GM18511 (cell line): ENCODE measurements at regions not wholly inside any gene's neighbourhood (a gene's known extent, or its start where the extent isn't known, plus 50 kb on each side); places are given as distances from the start of the nearest gene placed in this dataset.

Experiments used
- ATAC-seq: cut with Tn5 transposase; IDR thresholded peaks from one replicate; pipeline ENCODE4 v1.9.1; 2021; ENCODE audit warnings: mild to moderate bottlenecking, moderate library complexity; ENCODE audit not compliant: unreplicated experiment

- ATAC-seq: no peak
These were observed 594.0 kb upstream of the JAG1 start for GRCh38 chr20:11267762-11268335.

GRCh38 chr20:11270566-11270965, 596.8 kb upstream of the JAG1 start:
- ATAC-seq: no peak

DNA sequence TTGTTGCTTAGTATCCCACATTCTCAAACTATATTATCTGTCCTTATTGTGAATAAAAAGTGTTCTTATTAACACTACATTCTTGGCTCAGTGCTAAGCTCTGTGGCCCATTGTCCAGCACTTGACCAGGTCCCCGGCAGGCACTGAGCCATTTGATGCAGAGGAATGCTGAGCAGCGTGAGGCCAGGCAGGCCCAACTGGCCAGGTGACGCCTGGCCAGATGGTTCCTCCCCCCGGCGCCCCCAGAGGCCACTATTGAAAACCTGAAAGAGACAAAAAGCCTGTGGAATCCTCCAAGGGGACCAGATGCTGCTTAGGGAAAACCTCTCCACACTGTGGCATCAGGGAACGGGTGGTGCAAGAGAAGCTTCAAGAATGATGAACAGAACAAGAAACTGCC, 597.5 kb upstream of the JAG1 start:
- no peak for ATAC-seq

GRCh38 chr20:11271920-11272594, 598.3 kb upstream of the JAG1 start:
- no peak for ATAC-seq

DNA sequence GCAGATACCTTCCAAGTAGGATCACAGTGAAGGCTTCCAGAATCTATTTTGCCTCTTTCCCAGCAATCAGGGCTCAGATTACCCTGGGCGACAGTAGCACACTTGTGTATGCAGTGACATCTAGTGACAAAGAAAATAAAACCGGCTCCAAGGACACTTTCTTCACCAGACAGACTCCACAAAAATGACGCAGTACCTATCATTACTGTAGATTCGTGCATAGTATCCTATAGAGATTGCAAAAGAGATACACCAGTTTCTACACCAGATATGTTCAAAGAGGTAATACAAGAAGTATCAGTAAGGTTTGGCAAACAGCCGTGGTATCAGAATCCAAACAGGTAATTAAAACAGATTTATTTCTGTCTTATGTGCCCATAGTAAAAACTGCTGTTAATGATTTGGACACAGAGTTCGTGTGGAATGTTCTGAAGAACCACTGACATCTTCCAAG, 600.4 kb upstream of the JAG1 start:
- peak; percentile 82 for ATAC-seq

DNA sequence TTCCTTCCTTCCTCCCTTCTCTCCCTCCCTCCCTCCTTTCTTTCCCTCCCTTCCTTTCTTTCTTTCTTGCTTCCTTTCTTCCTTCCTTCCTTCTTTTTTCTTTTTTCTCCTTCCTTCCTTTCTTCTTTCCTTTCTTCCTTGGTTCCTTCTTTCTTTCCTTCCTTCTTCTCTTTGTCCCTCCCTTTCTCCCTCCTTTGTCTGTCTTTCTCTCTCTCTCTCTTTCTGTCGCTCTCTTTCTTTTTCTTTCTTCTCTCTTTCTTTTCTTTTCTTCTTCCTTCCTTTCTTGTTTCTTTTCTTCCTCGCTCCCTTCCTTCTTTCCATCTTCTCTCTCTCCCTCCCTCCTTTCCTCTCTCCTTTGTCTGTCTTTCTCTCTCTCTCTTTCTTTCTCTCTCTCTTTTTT, 601.9 kb upstream of the JAG1 start:
- no peak for ATAC-seq

DNA sequence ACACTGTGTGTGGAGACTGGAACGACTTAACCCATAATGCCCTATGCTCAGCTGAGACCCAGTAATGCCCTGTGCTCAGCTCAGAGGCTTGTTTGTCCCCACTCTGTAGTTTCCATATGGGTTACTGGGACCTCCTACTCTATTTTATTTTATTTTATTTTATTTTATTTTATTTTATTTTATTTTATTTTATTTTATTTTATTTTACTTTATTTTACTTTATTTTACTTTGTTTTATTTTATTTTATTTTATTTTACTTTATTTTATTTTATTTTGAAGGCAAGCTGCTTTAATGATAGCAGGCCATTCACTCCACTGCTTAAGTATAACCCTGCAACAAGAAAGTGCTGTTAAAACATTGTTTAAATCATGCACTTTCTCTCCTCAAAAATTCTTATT, 603.4 kb upstream of the JAG1 start:
- no peak for ATAC-seq

GRCh38 chr20:11277858-11278257, 604.1 kb upstream of the JAG1 start:
- no peak for ATAC-seq

GRCh38 chr20:11278461-11278860, 604.7 kb upstream of the JAG1 start:
- ATAC-seq: no peak

- no peak for ATAC-seq
These were observed 607.4 kb upstream of the JAG1 start for GRCh38 chr20:11281240-11281639.

GRCh38 chr20:11281768-11282167, 608.0 kb upstream of the JAG1 start:
- no peak for ATAC-seq

DNA sequence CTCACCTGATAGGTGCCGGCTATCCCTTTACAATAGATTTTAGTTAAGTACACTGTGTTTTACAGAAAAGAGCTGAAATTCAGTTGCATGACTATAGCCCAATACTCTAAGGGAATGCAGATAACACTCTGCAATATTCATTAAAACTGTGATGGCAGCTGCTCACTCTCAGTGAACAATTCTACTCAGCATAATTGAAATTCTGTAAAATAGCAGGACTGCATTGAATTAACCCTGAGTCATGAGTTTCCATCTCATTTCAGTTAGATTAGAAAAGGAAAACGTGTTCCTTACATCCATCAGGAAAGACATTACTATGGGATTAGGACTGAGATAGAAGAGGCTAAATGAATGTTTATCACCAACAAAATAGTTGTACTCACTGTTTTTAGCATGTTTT, 613.3 kb upstream of the JAG1 start:
- ATAC-seq: no peak

GRCh38 chr20:11296221-11296620, 621.5 kb upstream of the BTBD3 start:
- no peak for ATAC-seq

GRCh38 chr20:11296951-11297350, 620.7 kb upstream of the BTBD3 start:
- no peak for ATAC-seq

DNA sequence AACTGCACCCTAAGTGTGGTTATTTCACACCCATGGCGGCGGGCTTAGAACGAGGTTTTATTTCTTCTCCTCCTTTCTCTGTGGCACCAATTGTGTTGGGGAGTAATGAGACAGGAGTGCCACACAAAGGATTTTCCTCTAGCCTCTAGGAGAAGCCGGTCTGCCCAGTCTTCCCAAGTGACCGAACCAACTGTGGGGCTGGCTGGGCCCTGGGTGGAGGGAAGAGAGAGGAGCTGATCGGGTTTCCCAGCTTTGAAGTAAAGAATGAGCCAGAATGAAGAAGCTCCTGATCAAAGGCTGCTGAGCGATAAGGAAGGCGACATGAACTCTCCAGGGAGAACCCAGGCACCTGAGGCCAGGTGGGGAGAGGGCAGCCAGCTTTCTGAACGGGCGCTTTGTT, 616.0 kb upstream of the BTBD3 start:
- ATAC-seq: no peak

GRCh38 chr20:11302436-11302835, 615.3 kb upstream of the BTBD3 start:
- no peak for ATAC-seq

GRCh38 chr20:11304795-11305194, 612.9 kb upstream of the BTBD3 start:
- no peak for ATAC-seq

GRCh38 chr20:11305406-11305805, 612.3 kb upstream of the BTBD3 start:
- no peak for ATAC-seq

GRCh38 chr20:11311659-11312224, 606.0 kb upstream of the BTBD3 start:
- ATAC-seq: no peak

- ATAC-seq: no peak
These were observed 602.2 kb upstream of the BTBD3 start for GRCh38 chr20:11315525-11315924.

GRCh38 chr20:11316244-11316643, 601.4 kb upstream of the BTBD3 start:
- no peak for ATAC-seq

DNA sequence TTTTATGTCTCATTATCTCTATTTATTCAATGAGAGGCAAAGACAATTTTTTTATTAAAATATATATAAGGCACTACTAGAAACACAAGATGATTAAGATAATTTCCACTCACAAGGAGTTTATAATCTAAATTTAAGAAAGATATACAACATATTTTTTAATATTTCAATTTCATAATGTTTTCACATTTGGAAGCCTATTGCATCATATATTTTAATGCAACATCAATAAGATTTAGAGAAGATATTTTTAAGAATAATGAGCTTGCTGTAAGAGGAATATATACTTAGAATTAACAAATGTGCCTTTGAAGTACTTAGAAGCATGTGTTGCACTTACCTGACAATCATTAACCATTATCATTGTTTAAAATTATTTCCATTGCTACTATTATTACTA, 597.7 kb upstream of the BTBD3 start:
- ATAC-seq: no peak

DNA sequence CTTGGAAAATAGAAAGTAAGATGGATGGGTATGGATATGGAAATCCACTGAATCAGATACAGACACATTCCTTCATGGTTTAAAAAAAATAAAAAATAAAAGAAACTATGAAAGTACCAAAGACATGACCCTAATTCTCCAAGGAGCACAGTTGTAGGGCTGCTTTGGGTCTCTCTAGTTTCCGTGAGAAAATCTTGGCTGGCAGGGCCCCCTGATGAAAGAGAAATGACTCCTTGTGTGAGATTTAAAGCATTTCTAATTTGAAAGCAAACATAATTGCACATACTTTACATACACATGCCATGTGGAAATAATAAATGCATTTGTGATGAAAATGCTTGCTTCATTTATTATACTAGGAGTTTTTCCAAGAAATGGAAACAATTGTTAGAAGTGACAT, 593.9 kb upstream of the BTBD3 start:
- ATAC-seq: no peak
